HepG2 (cell line): ENCODE measurements at regions not wholly inside any gene's neighbourhood (a gene's known extent, or its start where the extent isn't known, plus 50 kb on each side); places are given as distances from the start of the nearest gene placed in this dataset.

Experiments used
- CEBPB ChIP-seq: IDR thresholded peaks from 2 replicates; pipeline ENCODE4 v1.6.1; 2011; ENCODE audit warnings: low read depth, low read length, improper control_type of control experiment, borderline replicate concordance
- MLLT10 ChIP-seq: sonication (generic); formaldehyde crosslinking; IDR thresholded peaks from 2 replicates; pipeline ENCODE4 v1.4.0; 2020; ENCODE audit warnings: missing genetic modification reagents
- TF ChIP-seq, protein P1 (sequence below), 2 experiments: fragments of 450-650 bp in 1 of 2; sonication (generic) in 1 of 2; formaldehyde crosslinking in 1 of 2; IDR thresholded peaks; 2 replicates each; pipeline versions ENCODE4 v1.6.1 to v1.8.0; 2016 to 2022; ENCODE audit warnings: antibody characterized with exemption in 1 of 2, mild to moderate bottlenecking in 1 of 2, missing genetic modification reagents in 1 of 2

DNA sequence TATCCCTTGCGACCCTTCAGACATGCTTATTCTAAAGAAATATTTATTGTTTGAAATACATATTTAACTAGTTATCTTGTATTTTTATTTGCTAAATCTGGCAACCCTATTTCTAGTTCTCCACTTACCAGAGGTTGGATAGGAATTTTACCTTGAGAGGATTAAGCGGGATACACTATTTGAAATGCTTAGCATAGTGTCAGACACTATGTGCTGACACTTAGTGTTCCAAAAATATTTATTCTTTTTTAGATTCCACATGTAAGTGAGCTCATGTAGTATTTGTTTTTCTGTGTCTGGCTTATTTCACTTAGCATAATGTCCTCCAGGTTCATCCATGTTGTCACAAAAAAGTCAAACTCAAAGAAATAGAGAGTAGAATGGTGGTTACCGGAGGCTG lies 78.7 kb downstream of the NTMT2 start (continued):
- TF ChIP-seq, protein P1, sequence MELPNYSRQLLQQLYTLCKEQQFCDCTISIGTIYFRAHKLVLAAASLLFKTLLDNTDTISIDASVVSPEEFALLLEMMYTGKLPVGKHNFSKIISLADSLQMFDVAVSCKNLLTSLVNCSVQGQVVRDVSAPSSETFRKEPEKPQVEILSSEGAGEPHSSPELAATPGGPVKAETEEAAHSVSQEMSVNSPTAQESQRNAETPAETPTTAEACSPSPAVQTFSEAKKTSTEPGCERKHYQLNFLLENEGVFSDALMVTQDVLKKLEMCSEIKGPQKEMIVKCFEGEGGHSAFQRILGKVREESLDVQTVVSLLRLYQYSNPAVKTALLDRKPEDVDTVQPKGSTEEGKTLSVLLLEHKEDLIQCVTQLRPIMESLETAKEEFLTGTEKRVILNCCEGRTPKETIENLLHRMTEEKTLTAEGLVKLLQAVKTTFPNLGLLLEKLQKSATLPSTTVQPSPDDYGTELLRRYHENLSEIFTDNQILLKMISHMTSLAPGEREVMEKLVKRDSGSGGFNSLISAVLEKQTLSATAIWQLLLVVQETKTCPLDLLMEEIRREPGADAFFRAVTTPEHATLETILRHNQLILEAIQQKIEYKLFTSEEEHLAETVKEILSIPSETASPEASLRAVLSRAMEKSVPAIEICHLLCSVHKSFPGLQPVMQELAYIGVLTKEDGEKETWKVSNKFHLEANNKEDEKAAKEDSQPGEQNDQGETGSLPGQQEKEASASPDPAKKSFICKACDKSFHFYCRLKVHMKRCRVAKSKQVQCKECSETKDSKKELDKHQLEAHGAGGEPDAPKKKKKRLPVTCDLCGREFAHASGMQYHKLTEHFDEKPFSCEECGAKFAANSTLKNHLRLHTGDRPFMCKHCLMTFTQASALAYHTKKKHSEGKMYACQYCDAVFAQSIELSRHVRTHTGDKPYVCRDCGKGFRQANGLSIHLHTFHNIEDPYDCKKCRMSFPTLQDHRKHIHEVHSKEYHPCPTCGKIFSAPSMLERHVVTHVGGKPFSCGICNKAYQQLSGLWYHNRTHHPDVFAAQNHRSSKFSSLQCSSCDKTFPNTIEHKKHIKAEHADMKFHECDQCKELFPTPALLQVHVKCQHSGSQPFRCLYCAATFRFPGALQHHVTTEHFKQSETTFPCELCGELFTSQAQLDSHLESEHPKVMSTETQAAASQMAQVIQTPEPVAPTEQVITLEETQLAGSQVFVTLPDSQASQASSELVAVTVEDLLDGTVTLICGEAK (IDR thresholded peaks at IDR 0.05) = no peak
- TF ChIP-seq, protein P1 (CRISPR knock-in tag; IDR thresholded peaks at IDR 0.05) = no peak
- TF ChIP-seq MLLT10 (CRISPR knock-in tag) (no peak), CEBPB (no peak)
- TF ChIP-seq, all 625 proteins: peak for 0
